ENCODE measurements at regions not wholly inside any gene's neighbourhood (a gene's known extent, or its start where the extent isn't known, plus 50 kb on each side); places are given as distances from the start of the nearest gene placed in this dataset.

DNA sequence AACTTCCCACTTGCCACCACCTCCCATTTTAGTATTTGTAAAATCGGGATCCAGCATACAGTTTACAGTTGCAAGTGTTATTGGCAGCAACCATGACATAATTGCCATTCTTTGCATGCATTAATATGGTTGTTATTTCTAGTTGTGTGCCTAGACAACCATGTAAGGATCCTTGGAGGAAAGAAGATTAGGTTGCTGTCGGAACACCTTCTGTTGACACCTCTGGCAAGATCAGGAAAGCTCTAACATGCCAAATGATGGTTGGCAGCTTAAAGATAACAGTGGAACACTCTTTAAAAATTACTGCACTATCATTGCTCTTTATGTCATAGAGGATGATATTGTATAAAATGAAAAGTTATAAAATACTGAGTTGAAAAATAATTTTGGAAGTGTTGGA is 313.5 kb upstream of the RARB start:
- no peak for DNase-seq

DNA sequence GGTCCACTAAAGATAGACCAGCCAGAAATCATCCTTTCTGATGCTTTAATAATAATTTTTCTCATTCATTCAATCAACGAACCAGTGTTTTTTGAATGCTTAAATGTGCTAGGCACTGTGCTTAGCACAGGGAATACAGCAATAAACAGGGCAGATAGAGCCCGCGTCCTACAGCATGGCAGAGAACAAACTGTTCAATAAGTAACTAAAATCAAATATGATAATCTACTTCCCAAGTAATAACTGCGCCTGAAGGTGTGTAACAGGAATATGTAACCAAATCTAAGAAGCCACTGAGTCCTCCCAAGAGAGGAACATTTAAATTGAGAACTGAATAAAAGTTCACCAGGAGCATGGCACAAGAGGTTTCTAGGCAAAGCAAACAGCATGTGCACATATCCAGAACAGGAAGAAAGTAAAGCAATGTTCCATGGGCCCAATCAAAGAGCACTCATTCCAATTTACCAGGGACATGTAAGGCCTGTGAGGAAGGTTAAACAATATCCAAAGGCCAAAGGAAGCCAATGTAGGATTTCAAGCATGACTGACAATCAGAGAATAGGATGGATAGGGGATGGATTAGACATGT is 311.0 kb upstream of the RARB start:
- no peak for DNase-seq

DNA sequence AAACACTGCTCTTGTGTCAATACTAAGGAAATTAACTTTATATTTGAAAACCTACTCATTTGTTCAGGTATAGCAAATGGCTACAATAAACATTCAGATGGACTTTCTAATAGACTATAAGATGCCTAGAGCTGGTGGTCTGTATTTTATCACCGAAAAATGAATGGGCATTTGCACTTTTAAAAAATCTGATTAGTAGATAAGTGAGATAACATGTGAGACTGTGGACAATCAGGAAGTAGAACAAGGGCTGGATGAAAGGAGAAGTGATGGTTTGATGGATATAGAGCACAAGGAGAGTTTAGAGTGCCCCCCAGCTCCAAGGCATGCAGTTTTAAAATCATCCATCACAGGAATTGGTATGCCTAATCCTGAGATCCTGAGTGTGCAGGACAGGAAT is 308.4 kb upstream of the RARB start:
- no peak for DNase-seq

DNA sequence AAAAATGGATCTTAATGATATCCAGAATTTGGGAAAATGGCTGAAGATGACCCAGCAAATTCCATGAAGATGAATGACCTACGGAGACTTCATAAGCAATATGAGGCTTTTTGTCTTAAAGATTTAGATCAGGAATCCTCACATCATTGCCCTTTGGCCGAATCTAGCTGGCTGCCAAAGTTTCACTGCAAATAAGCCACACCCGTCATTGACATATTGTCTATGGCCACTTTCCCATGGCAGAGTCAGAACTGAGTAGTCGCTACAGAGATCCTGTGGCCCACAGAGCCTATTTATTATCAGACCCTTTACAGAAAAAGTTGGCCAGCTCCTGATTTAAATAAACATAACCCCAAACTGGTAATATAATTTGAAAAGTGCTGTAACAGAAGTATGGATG is 307.4 kb upstream of the RARB start:
- DNase-seq = no peak

DNA sequence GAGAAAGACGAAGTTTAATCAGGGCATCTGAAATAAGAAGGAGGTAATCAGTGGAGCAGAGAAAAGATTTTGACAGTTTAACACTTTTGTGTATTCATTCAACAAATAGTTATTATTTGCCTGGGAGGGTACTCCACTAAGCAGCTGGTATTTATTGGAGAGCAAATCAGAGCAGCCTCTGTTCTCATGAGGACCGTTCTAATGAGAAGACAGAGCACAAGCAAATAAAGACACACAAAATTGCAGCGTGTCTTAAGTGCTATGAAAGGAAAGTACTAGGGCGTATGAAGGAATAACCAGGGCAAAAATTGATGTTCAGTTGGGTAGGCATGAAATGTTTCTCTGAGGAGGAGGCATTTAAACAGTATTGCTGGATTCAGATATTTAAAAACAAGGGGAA is 302.9 kb upstream of the RARB start:
- no peak for DNase-seq

DNA sequence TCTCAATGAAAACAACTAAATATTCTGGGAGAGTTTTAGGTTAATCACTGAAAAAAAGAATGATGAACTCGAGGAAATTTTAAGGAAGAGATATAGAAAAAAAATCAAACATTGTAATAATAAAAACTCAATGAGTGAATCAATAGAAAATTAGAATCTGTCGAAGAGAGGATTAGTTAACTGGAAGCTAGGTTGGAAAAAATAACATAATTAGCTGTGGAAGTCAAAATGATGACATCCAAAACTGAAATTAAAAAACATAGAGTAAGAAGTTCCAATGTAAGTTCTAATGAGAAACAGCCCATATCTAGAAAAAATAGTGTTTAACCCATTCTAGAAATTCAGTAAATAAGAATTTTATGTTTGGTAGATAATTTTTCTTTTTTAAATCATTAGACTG is 299.3 kb upstream of the RARB start:
- no peak for DNase-seq

DNA sequence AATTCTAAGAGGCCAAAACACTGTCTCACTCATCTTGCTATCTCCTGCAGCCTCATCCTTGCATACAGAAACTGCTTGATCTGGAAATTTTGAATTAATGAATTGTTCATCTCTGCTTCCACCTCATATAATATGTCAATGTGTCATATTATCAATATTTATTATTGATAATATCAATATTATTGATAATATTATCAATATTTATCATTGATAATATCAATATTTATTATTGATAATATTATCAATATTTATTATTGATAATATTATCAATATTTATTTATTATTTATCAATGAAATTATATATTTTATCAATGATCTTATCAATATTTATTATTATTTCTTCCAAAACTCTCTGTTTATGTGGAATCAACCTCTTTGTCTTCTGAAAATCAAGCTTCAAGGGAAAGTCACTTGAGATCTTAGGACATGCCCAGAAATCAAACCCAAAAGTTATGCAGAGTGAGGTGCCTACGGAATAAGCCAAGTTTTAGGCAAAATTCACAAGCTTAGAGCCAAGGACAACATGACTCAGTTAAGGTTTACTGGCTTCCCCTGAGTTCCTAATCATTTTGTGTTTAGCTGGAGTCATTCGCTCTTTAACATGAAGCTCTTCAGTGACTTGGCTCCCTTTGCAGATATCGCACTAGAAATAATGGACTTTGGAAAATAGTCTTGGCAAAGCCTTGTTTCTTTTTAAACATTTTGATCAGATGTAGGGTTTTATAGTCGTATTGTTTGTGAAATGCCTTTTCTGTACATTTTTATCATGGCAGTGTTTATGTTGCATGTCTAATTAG is 297.1 kb upstream of the RARB start:
- no peak for DNase-seq

DNA sequence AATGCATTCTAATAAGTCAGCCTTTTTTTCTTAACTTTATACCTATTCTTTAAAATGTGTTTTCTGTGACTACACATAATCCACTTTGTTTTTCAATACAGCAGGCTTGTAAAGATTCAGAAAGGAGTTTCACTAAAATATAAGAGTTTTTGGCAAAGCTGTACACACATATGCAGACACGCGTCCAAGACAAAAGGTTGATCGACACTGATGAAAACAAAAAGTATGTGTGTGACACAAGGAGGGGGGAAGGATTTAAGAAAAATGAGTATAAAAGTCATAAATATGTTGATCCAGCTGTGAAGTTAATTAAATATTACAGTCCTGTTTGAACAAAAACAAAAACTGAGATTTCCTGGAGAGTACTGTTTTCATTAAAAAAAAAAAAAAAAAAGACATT is 294.5 kb upstream of the RARB start:
- DNase-seq = no peak

DNA sequence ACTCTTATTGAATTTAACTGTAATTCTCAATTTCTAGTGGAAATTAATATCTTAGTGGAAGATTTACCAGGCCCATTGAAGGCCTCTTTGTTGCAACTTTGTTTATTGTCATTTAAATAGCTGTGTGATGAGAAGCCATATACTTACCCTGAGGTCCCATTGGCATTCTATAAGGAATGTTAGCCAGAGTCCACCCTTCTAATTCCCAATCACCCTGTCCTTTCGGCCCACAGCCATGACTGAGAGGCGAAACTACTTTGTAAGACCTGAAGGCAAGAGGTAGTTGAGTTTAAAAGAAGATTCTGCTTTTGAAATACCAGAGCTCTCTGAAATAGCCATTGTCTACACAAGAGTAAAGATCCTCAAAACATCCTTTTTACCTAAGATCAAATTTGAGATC is 290.5 kb upstream of the RARB start:
- DNase-seq = no peak

DNA sequence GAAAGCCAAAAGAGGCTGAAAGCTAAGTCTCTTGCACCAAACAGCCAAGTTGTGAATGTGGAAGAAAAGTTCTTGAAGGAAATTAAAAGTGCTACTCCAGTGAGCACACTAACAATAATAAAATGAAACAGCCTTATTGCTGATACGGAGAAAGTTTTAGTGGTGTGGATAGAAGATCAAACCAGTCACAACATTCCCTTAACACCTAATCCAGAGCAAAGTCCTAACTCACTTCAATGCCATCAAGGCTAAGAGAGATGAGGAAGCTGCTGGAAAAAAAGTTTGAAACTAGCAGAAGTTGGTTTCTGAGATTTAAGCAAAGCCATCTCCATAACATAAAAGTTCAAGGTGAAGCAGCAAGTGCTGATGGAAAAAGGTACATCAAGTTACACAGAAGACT is 288.8 kb upstream of the RARB start:
- DNase-seq = no peak

DNA sequence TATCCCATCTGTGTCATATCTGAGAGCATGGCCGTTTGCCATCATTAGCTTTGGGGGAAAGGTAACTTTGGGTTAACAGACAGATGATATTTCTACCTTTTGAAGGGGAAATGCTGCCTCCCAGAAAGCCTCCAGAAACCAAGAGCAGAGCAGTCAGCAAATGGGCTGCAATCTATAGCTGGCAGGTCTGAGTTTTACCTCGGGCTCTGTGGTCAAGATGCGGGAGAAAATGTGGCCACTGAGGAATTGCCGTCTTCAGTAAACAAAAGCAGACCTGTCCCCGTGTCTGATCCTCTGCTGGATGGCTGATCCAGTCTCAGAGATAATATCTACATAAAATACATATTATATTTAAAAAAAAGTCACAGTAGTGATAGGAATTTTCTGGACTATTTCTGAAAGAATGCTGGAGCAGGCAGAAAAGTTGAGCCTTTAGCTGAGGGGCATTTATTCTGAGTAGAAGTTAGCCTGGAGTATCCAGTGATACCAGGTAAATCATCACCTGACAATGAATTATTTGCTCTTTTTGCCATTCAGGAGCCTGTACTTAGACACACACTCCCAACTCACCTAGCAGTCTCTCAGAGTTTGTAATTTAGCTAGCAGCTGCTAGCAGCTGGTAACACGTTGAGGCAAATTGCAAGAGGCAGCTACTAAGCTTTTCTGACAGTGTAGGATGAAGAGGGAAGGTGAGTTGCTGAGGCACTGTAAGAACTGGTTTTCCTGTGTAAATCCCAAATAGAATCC is 285.3 kb upstream of the RARB start:
- DNase-seq = no peak

DNA sequence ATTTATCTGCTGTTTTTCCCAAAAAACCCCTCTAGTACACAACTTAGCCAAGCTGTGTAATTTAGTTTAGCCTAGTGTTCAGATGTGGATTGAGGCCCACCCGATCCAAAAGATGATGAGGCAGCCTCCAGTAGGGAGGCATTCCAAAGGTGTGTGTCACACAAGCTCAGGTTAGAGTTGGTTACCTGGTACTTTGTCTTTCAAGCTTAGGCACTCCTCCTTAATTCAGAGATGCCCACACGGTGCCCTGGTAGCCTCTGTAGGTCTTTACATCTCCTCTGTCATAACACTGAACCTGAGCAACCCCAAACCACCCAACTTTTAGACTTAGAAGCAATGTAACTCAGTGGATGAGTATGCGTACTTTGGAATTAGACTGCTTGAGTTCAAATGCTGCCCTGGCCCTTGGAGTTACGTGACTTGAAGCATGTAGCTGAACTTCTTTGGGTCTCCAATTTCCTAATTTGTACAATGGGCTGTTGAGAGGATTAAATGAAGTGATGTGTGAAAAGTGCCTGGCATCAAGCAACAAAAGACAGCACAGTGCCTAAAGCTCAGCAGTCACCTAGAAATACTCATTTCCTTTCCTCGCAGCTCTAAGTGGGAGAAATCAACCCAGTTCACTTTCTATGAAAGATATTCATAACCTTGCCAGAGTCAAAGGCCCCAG is 284.6 kb upstream of the RARB start:
- DNase-seq = no peak

DNA sequence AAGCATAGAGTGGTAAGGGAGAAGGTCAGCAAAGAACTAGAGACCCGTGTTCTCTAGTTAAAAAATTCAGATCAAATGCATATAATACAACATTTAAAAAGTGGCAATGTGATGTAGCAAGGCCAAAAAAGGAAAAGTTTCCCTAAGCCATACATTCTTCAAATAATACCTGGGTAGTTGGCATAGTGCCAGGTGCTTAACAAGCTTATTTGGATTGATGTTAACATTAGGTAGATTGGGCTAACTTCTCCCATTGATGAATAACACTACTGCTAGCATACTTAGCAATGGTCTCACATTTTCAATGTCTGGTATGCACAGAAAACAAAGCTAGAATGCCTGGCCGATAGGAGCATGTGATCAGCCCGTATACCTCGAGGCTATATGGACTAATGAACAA is 283.6 kb upstream of the RARB start:
- no peak for DNase-seq

DNA sequence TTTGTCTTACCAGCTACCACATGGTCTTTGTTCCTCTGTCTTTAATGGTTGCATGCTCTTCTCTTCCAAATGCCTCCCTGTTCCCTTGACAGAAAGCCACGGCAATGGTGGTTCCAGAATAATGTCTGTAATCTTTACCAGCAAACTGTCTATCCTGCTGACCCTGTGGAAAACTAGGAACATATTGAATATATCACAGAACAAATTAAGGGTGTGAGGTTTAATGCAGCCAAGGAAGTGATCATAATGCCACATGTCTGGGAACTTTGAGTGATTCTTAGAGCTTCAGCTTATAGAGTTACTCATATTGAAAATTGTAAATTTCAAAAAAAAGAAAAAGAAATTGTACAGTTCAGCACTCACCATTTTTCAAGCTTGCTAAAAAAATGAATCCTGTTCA is 282.9 kb upstream of the RARB start:
- DNase-seq = no peak

DNA sequence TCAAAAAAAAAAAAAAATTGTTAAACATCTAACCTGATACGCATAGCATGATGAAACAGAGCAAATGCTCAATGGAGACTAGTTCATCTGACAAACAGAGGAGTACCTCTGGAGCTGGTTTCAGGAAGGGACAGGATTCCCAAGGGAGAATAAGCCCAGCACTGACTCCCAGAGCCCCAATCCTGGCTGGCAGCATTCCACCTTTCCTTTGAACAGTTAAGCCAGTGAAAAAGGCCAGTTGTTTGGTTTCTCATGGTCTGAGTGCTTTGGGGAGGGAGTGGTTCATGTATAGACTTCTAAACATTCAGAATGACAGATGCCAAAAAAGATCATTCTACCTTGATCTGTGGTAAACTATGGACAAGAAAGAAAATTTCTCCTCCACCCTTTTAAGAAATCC is 277.9 kb upstream of the RARB start:
- DNase-seq = no peak

DNA sequence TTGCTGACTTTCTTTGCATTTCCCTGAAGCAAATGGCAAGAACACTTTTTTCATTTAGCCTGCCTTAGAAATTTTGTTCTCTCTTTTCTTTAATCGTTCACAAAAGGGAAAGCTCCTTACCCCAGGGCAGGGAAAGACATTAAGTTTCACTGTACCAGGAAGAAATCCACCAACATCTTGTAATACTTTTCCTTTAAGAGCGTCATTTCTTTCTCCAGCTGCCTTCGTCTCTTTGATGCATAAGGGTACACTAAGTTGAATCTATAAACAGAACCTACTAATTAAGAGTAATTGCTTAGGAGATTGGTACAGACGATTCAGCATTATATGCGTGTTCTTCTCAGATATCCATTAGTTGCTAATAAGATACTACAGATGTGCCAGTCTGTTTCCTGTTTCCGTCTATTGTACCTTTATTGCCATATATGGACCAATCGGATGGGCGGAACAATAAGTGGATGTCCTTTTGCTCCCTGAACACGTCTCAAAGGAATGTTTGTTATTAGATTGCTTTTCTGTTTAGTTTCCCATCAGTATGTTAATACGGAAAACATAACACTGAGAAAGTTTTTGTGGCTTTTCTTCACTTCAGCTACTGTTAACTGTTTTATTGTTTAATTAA is 276.7 kb upstream of the RARB start:
- no peak for DNase-seq

DNA sequence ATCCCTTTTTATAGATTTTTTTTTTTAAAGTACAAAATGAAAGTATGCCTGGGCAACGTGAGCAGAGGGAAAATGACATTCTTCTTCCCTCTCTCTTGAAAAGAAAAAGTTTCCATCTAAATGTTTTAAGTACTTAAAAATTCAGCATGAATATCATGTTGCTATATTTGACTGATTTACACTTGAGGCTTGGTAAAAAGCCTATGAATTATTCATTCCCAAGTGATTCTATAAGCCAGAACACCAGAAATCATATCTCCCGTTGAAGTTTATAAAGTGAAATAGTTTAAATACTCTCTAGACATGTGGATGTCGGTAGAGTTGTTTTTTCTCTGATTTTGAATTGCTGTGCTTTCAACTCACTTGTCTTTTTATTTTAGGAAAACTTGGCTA is 276.2 kb upstream of the RARB start:
- no peak for DNase-seq

DNA sequence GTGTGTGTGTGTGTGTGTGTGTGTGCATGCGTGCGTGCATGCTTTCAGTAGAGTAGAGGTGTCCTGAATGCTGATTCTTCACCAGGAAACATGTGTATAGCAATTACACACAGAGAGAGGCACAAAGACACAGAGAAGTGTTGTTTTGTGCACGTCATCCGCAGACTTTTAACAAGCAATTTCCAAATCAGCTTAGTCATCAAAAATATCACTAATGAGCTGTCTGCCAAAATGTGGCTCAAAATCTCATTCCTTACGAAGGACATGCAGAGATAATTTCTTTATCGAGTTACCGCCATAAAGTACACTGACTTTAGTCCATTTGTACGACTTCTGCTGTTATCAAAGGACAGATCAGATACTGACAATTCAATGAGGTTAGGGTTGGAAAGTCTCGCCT is 274.9 kb upstream of the RARB start:
- DNase-seq = no peak

DNA sequence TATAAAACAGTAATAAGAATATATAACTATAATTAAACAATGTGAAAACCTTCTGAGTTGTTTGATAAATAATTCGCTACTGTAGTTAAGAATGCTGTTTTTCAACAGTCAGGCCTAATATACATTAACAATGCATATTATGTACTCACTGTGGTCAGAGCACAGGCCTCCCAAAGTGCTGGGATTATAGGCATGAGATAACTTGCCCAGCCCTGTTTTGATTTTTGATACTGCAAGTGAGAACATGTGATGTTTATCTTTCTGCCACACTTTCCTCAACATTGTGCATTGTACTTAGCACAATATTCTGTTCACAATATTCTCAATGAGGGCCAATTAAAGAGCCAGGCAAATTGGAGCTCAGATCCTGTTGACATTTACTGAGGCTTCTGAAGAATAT is 274.5 kb upstream of the RARB start:
- no peak for DNase-seq

DNA sequence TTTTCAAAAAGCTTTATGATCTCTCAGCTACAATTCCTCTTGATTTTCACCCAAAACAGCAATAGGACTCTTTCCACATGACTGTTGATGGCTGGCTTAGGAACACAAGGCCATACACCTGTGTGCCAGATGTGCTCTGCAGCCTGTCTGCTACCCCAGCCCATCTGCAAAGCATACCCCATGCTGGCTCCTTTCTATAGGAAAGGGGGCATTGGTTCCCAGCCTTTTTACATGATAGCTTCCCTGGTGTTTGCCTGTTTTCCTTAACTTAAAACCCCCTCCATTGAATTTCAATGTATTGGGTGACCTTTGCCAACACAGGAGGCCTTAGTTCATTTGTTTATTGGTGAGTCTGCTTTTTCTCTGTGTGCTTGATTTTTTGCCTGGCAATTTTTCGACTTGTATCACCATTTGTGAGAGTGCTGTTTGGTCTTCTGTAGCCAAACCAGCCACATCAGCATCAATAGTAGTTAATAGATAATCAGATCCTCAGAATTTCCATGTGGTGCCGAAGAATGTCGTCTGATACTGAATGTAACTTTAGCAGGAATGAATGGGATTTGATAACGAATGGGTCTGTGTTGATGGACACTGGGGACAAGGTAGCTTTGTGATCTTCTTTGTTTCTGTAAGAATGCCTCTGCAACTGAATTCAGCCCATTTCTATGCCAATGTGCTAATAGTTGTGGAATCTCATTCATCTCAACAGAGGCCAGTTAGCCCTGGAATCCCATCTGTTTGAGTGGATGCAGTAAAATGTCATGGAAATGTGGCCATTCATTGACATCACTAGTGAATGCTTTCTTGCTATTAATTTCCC is 272.2 kb upstream of the RARB start:
- DNase-seq = no peak

DNA sequence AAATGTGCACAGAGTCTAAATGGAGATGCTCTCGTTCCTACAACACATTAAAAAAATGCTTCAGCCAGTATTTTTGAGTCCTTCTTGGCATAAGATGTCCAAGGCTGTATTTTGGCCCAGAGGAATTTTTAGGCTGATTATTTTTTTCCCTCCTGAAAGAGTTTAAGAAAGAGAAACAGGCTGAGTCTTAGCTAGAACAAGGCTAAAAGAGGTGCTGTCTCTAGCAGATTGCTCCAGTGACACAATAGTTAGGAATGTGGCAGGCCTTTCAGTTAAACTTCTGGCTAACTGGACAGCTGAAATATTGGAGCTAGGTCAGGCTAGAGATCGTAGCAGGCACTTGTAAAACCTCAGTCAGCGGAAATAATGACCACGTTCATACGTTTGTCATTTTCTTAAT is 271.4 kb upstream of the RARB start:
- DNase-seq = no peak

DNA sequence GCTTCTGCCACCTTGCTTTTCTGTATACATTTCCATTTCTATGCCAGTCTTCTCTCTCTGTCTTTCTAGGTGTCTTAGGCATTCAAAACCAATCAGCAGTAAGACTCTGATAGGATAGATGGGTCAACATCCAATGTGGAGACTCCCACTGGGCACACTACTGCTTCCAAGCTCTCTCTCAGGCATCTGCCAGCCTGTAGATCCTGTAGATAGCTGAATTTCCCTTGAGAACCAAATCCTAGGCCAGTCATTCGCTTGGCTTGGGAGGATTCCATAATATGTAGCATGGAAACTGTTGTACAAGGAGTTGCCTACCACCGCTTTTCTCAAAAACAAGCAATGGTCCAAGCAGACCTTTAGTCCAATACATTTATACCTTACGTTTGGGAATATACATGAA is 262.8 kb upstream of the RARB start:
- no peak for DNase-seq

All from right forelimb (tissue), 1 donor.